HCT116 (cell line): ENCODE measurements at regions not wholly inside any gene's neighbourhood (a gene's known extent, or its start where the extent isn't known, plus 50 kb on each side); places are given as distances from the start of the nearest gene placed in this dataset.

Source experiments
- ATAC-seq: fragments of 200-7000 bp; cut with Tn5 transposase; 2 replicates; pipeline ENCODE4 v1.9.1; 2020; ENCODE audit warnings: mild to moderate bottlenecking, moderate library complexity
- BruUV-seq: library from RNA; stranded (reverse); fragments of 400-500 nt; replicated peaks from 2 replicates; lab custom pipeline; 2021; lab: Mats Ljungman, UMichigan
- CTCF ChIA-PET: fragments of 300-600 bp; sonication (Branson Sonifier 250); formaldehyde crosslinking; loops from one replicate; lab custom pipeline; 2021; ENCODE audit warnings: antibody characterized with exemption; lab: Charles Lee
- POLR2A ChIA-PET: fragments of 300-600, 350-600 bp; sonication (Branson Sonifier 250); formaldehyde crosslinking; loops from one replicate; lab custom pipeline; 2021; ENCODE audit warnings: antibody characterized with exemption; lab: Charles Lee
- RAD21 ChIA-PET, 2 experiments: fragments of 300-600 bp; sonication (Branson Sonifier 250); formaldehyde crosslinking; loops; one replicate each; lab custom pipeline; 2023; ENCODE audit warnings: low total read pairs in 2 of 2; ENCODE audit not compliant: uncharacterized antibody in 2 of 2, unreplicated experiment in 2 of 2, low non-redundant PET in 1 of 2; lab: Charles Lee
- DNase-seq: peaks from one replicate; pipeline ENCODE4 v3.0.0-alpha.2; 2010; ENCODE audit warnings: low read depth, low spot score
- H2AFZ ChIP-seq: fragments of 200-600 bp; shearing (Covaris generic), sonication (generic); 2 replicates; pipeline ENCODE4 v1.6.1; 2017; ENCODE audit warnings: low read depth, mixed run types, mixed read lengths, antibody characterized with exemption, low read length; ENCODE audit not compliant: poor library complexity, severe bottlenecking
- H3K27ac ChIP-seq: 2 replicates; pipeline ENCODE4 v1.5.1; 2012; ENCODE audit warnings: low read depth, low read length
- H3K27me3 ChIP-seq: fragments of 200-600 bp; sonication (generic); 2 replicates; pipeline ENCODE4 v1.6.1; 2016; ENCODE audit warnings: mixed run types, low read length, mixed read lengths; ENCODE audit not compliant: insufficient read depth
- H3K36me3 ChIP-seq, 2 experiments: fragments of 200-500 bp in 1 of 2; fragments of 200-600 bp in 1 of 2; sonication (Bioruptor generic) in 1 of 2; sonication (generic) in 1 of 2; 2 replicates each; pipeline versions ENCODE4 v1.5.1 to v1.6.1; 2014 to 2016; ENCODE audit warnings: low read length in 2 of 2, inconsistent platforms in 1 of 2, mixed read lengths in 1 of 2, mixed run types in 1 of 2; ENCODE audit not compliant: insufficient read depth in 2 of 2, control insufficient read depth in 1 of 2
- H3K4me1 ChIP-seq, 2 experiments: fragments of 200-600 bp in 1 of 2; sonication (generic) in 1 of 2; 2 replicates each; pipeline versions ENCODE4 v1.5.1 to v1.6.1; 2012 to 2017; ENCODE audit warnings: low read length in 2 of 2, inconsistent platforms in 1 of 2, mild to moderate bottlenecking in 1 of 2, mixed read lengths in 1 of 2, mixed run types in 1 of 2, moderate library complexity in 1 of 2; ENCODE audit not compliant: insufficient read depth in 2 of 2, control insufficient read depth in 1 of 2
- H3K4me2 ChIP-seq: fragments of 200-600 bp; sonication (generic); 2 replicates; pipeline ENCODE4 v1.6.1; 2017; ENCODE audit warnings: mixed run types, low read length, mixed read lengths
- H3K4me3 ChIP-seq, 2 experiments: fragments of 200-600 bp in 1 of 2; sonication (generic) in 1 of 2; replicated peaks in 1 of 2; 2 replicates each; pipeline ENCODE4 v1.5.1; 2011 to 2016; ENCODE audit warnings: low read length in 2 of 2, control low read depth in 1 of 2, low read depth in 1 of 2, mild to moderate bottlenecking in 1 of 2, mixed read lengths in 1 of 2, mixed run types in 1 of 2
- H3K79me2 ChIP-seq: fragments of 200-600 bp; sonication (generic); 2 replicates; pipeline ENCODE4 v1.6.1; 2017; ENCODE audit warnings: mild to moderate bottlenecking, mixed run types, low read length, moderate library complexity, mixed read lengths; ENCODE audit not compliant: insufficient read depth
- H3K9ac ChIP-seq: fragments of 200-600 bp; sonication (generic); 2 replicates; pipeline ENCODE4 v1.6.1; 2016; ENCODE audit warnings: low read length, mixed read lengths
- H3K9me2 ChIP-seq: fragments of 200-600 bp; sonication (generic), shearing (Covaris generic); 2 replicates; pipeline ENCODE4 v1.6.1; 2017; ENCODE audit warnings: mixed run types, mild to moderate bottlenecking, moderate library complexity; ENCODE audit not compliant: insufficient read depth
- H3K9me3 ChIP-seq, 2 experiments: fragments of 200-500 bp in 1 of 2; fragments of 200-600 bp in 1 of 2; sonication (Bioruptor generic) in 1 of 2; sonication (generic) in 1 of 2; 2 replicates each; pipeline ENCODE4 v1.6.1; 2014 to 2017; ENCODE audit warnings: low read length in 2 of 2, mixed read lengths in 2 of 2, inconsistent platforms in 1 of 2, low read depth in 1 of 2, mild to moderate bottlenecking in 1 of 2, mixed run types in 1 of 2, moderate library complexity in 1 of 2; ENCODE audit not compliant: control insufficient read depth in 1 of 2, insufficient read depth in 1 of 2
- H4K20me1 ChIP-seq: fragments of 200-600 bp; sonication (generic), shearing (Covaris generic); 2 replicates; pipeline ENCODE4 v1.6.1; 2017; ENCODE audit warnings: mixed run types, mild to moderate bottlenecking, moderate library complexity; ENCODE audit not compliant: insufficient read depth
- ATF3 ChIP-seq: IDR thresholded peaks from 2 replicates; pipeline ENCODE4 v1.6.1; 2012
- CEBPB ChIP-seq: IDR thresholded peaks from 2 replicates; pipeline ENCODE4 v1.6.1; 2012; ENCODE audit warnings: low read depth
- CTCF ChIP-seq, 3 experiments: fragments of 200-600 bp in 1 of 3; sonication (generic) in 1 of 3; IDR thresholded peaks in 2 of 3; conservative IDR thresholded peaks in 1 of 3; 2 replicates each; pipeline ENCODE4 v1.5.1; 2012 to 2017; ENCODE audit warnings: low read depth in 2 of 3, low read length in 2 of 3, antibody characterized with exemption in 1 of 3, borderline replicate concordance in 1 of 3, control low read depth in 1 of 3, mild to moderate bottlenecking in 1 of 3, mixed read lengths in 1 of 3, mixed run types in 1 of 3, moderate library complexity in 1 of 3; ENCODE audit not compliant: insufficient read depth in 1 of 3
- EGR1 ChIP-seq: IDR thresholded peaks from 2 replicates; pipeline ENCODE4 v1.6.1; 2012; ENCODE audit warnings: low read depth
- EZH2 ChIP-seq: fragments of 200-600 bp; sonication (generic); IDR thresholded peaks from 2 replicates; pipeline ENCODE4 v1.6.1; 2017; ENCODE audit warnings: antibody characterized with exemption, mixed run types
- FOSL1 ChIP-seq: IDR thresholded peaks from 2 replicates; pipeline ENCODE4 v1.6.1; 2012; ENCODE audit warnings: low read depth
- JUND ChIP-seq: IDR thresholded peaks from 2 replicates; pipeline ENCODE4 v1.6.1; 2012
- MAX ChIP-seq: IDR thresholded peaks from 2 replicates; pipeline ENCODE4 v1.6.1; 2012
- POLR2A ChIP-seq: IDR thresholded peaks from 2 replicates; pipeline ENCODE4 v1.7.0; 2011; ENCODE audit warnings: borderline replicate concordance; ENCODE audit not compliant: insufficient read depth, insufficient read length; ENCODE audit errors: extremely low read depth
- POLR2AphosphoS5 ChIP-seq: IDR thresholded peaks from 2 replicates; pipeline ENCODE4 v1.6.1; 2011; ENCODE audit warnings: mild to moderate bottlenecking, low read depth, low read length, moderate library complexity
- RAD21 ChIP-seq: IDR thresholded peaks from 2 replicates; pipeline ENCODE4 v1.6.1; 2012; ENCODE audit warnings: low read depth, mild to moderate bottlenecking
- REST ChIP-seq: IDR thresholded peaks from 2 replicates; pipeline ENCODE4 v1.6.1; 2012; ENCODE audit warnings: low read depth
- SIN3A ChIP-seq: IDR thresholded peaks from 2 replicates; pipeline ENCODE4 v1.6.1; 2012; ENCODE audit warnings: low read depth
- SP1 ChIP-seq: IDR thresholded peaks from 2 replicates; pipeline ENCODE4 v1.6.1; 2012; ENCODE audit warnings: low read depth
- SRF ChIP-seq: IDR thresholded peaks from 2 replicates; pipeline ENCODE4 v1.6.1; 2012; ENCODE audit warnings: low read depth
- TCF7L2 ChIP-seq: IDR thresholded peaks from 2 replicates; pipeline ENCODE4 v1.7.0; 2011; ENCODE audit warnings: borderline replicate concordance, inconsistent platforms; ENCODE audit not compliant: insufficient read depth, insufficient read length; ENCODE audit errors: extremely low read depth
- YY1 ChIP-seq: IDR thresholded peaks from 2 replicates; pipeline ENCODE4 v1.6.1; 2011; ENCODE audit warnings: low read length, low read depth, moderate library complexity, mild to moderate bottlenecking; ENCODE audit not compliant: insufficient replicate concordance; ENCODE audit errors: extremely low read depth
- ZBTB33 ChIP-seq: IDR thresholded peaks from 2 replicates; pipeline ENCODE4 v1.6.1; 2011; ENCODE audit warnings: mild to moderate bottlenecking, low read length, moderate library complexity; ENCODE audit not compliant: insufficient replicate concordance; ENCODE audit errors: extremely low read depth
- ZFX ChIP-seq: fragments of 450-650 bp; IDR thresholded peaks from 2 replicates; pipeline ENCODE4 v1.6.1; 2017
- intact Hi-C: fragments of 100-400 bp; cut with micrococcal nuclease; formaldehyde crosslinking; loops from 2 replicates; pipeline ENCODE4 v1.10.0; 2022

- intact Hi-C loops = loop anchor here (5.0 kb wide), 1 partner anchor 111 kb away; no protein-coding TSS in a partner anchor
- H4K20me1 ChIP-seq = no peaks in the 10 kb centered on the region
- no peak for TF ChIP-seq ZBTB33
- no peak for TF ChIP-seq SIN3A
- TF ChIP-seq EZH2 = no peak
- no peak for TF ChIP-seq TCF7L2
- no peak for TF ChIP-seq SRF
- no peak for TF ChIP-seq FOSL1
- TF ChIP-seq JUND = no peak
- TF ChIP-seq SP1 = no peak
- no peak for TF ChIP-seq REST
- TF ChIP-seq POLR2AphosphoS5 = no peak
- TF ChIP-seq EGR1 = no peak
- no peak for TF ChIP-seq YY1
- TF ChIP-seq ATF3 = no peak
- TF ChIP-seq RAD21 = no peak
- no peak for TF ChIP-seq POLR2A
- no peak for TF ChIP-seq CTCF (IDR thresholded peaks at IDR 0.05 in 2 of 3, conservative IDR thresholded peaks at IDR 0.05 in 1 of 3; ENCODE audit: borderline replicate concordance in 1 of 3, insufficient read depth in 1 of 3, low read depth in 2 of 3, low read length in 2 of 3)
- no peak for TF ChIP-seq MAX
- TF ChIP-seq ZFX = no peak
- no peak for TF ChIP-seq CEBPB
- no peak overlapping the region for H2AFZ ChIP-seq
- ChIA-PET CTCF (no interaction called here), RAD21 (no interaction called here), POLR2A (interaction anchor here (0.6 kb wide), 1 partner anchor 45 kb away, joined by 3 read pairs; no protein-coding TSS in a partner anchor)
- H3K36me3 ChIP-seq = no peaks in the 10 kb centered on the region
- no peak overlapping the region for H3K9ac ChIP-seq
- no peak overlapping the region for H3K27ac ChIP-seq
- H3K9me2 ChIP-seq = no peaks in the 10 kb centered on the region
- no peak for ATAC-seq
- peaks cover 11 to 21% of the 10 kb centered on the region in 2 experiments for H3K4me1 ChIP-seq
- H3K9me3 ChIP-seq = no peaks in the 10 kb centered on the region; a peak in 1 of 4 replicates
- no peaks in the 10 kb centered on the region for H3K27me3 ChIP-seq
- DNase-seq = no peak
- peaks cover 30% of the 10 kb centered on the region for H3K79me2 ChIP-seq
- H3K4me3 ChIP-seq = peak overlapping the region in 1 of 2 experiments; percentile 76; a peak in 3 of 4 replicates
- no TSS peak for BruUV-seq
- H3K4me2 ChIP-seq = peak overlapping the region; percentile 91
Measured at GRCh38 chr17:68103148-68103547, 67.6 kb downstream of the KPNA2 start.
